Cerebellar cortex (tissue), 1 donor: ENCODE measurements at regions not wholly inside any gene's neighbourhood (a gene's known extent, or its start where the extent isn't known, plus 50 kb on each side); places are given as distances from the start of the nearest gene placed in this dataset.
"Not testable (repeated sequence)": the region's sequence is repeated elsewhere in the genome, so short reads cannot be mapped to it uniquely, and the experiment has no call there.

Source experiments
- DNase-seq: peaks from one replicate; pipeline ENCODE4 v3.0.0-alpha.2; 2015; ENCODE audit warnings: low spot score

DNA sequence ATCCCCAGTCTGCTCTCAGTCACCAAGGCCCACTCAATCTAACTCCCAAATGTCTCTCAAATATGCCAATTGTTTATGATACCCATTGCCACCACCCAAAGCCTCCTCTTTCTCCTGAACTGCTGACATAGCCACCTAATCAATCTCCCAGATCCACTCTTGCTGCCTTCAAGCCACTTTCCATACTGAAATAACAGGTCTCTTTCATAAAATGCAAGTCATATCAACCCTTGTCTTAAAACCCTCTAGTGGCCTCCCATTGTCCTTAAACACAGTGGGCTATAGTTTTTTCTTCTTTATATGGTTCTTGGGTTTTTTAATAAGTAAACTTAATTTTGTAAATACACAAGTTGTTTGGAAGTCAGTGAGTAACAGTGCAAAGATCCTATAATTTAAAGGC is 155.2 kb upstream of the ZC3H12C start:
- DNase-seq: no peak

GRCh38 chr11:109939166-109939810 is 153.9 kb upstream of the ZC3H12C start:
- peak; percentile 81 for DNase-seq

- DNase-seq: no peak
Observed at GRCh38 chr11:109940816-109941215, 152.4 kb upstream of the ZC3H12C start.

GRCh38 chr11:109945626-109946321 is 147.4 kb upstream of the ZC3H12C start:
- DNase-seq: no peak

DNA sequence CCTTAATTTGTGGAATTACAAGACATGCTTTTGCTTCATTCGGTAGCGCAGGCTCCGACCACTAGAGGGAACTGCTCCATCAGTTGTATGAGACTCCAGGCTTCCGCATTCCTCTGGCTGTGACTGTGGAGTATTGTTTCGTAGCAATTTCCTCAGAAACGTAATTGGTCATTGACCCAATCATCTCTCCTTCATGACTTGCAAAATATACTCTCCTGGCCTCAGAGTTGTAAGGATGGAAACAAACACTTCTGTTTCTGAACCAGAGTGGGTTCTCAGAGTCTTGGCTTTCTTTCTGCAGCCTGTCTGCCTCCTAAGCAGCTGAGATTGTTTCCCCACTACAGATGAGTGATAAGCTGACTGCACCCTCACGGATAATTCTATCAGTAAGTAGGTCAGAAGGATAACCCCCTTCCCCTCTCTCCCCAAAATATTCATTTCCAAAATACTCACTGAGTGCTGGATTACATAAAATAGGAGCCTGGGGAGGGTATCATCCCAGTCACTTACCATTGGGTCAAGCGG is 146.8 kb upstream of the ZC3H12C start:
- peak; percentile 75 for DNase-seq

DNA sequence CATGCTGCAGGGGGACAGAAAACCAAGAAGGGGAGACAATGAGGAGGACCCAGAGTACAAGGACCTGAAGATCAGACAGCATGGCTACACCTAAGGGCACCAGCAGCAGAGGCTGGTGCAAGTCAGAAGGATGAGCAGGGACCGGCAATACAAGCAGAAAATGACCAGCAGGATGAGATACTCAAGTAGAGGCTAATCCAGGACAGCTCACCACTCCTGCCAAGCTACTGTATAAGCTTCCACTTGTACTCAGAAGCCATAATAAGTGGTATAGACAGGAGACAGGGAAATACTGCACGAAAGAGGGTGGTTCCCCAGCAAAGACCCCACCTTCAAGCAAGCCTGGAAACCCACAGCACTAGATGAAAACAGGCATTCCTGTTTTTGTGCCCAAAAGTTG is 138.7 kb upstream of the ZC3H12C start:
- DNase-seq: no peak

- DNase-seq: no peak
Observed at GRCh38 chr11:109956124-109956793, 136.9 kb upstream of the ZC3H12C start.

GRCh38 chr11:109957000-109957399 is 136.2 kb upstream of the ZC3H12C start:
- no peak for DNase-seq

DNA sequence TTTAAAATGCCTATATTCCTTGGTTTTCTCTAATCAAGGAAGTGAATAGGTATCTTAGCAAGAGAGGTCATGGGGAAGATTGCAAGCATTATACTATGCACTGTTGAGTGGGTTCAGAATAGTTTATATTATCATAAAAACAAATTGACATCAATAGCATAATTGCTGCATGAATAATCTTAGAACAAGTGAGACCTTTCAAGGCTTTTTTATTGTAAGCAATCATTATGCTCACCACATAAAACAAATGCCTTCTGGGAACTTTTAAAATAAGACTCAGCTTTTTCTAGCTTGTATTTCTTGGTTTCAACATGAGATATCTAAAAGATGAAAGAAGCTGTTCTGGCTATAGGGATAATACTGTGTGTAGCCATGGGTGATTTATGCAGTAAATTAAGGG is 135.6 kb upstream of the ZC3H12C start:
- DNase-seq: no peak

DNA sequence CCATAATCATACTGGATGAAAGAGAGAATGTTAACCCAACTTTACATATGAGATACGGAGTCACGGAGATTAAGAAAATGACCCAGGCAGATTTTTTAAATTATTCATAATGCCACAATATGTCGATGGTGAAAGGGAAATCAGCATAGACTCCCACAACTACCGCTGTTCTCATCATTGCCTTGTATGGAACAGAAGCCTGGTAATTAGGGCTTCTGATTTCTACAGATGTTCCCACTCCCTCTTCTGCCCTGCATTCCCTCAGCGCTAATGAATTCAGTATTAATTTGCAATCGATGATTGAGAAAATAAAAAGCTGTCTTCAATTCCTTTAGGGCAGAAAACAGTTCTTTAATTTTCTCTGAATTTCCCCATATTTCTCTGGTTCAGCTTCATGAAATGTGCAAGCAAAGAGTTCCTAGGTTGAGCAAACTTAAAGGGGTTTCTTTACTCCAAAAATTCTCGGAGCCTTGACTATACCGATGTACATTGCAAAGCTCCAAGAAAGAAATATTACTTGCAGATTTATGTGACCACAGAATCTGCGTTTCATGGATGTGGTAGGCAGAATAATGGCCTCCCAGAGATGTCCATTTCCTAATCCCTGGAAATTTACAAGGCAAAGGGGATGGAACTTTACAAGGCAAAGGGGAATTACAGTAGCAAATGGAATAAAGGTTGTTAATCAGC is 134.9 kb upstream of the ZC3H12C start:
- no peak for DNase-seq

- DNase-seq: no peak
Observed at GRCh38 chr11:109958821-109959166, 134.4 kb upstream of the ZC3H12C start.

DNA sequence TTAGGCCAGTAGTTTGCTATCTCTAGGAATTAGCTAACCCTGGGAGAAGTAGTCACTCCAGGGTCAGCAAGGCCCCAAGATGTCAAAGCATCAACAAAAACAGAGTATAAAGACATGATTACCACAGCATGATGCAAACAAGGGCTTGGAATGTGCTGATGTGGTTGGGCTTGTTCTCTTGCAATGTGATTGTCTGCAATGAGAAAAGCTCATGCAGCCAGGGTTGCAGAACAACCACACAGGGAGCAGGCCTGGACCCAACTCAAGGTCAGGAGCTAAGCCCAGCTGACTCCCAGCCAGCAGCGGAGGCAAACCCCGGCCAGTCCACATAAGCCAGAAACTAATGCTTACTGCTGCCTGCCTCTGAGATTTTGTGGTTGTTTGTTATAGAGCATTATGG is 132.4 kb upstream of the ZC3H12C start:
- no peak for DNase-seq

DNA sequence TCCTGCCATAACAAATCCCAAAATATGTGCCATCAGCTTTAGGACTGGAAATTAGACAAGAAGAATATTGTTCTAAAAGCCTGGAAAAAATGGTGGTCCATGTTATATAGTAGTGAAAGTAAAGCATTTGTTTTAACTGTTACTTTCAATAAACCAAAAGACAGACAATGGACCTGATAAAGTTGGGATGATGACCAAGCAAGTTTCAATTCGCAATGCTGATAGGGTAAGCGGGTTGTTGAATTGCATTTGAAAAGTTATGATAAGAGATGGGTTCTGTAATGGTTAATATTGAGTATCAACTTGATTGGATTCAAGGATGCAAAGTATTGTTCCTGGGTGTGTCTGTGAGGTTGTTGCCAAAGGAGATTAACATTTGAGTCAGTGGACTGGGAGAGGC is 131.9 kb upstream of the ZC3H12C start:
- DNase-seq: no peak

DNA sequence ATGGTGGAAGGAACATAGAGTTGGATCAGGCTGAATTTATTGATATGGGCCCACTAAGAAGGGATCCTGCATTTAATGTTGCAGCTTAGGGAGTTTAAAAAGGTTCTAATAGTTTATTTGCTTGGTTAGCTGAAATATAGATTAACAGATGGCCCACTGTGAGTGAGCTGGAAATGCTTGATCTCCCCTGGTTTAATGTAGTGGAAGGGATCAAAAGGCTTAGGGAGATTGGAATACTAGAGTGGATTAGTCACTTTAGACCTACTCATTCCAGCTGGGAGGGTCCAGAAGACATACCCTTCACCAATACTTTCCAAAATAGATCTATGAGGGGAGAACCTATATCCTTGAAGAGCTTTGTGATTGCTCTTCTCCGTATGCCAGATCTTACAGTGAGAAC is 130.1 kb upstream of the ZC3H12C start:
- DNase-seq: no peak

DNA sequence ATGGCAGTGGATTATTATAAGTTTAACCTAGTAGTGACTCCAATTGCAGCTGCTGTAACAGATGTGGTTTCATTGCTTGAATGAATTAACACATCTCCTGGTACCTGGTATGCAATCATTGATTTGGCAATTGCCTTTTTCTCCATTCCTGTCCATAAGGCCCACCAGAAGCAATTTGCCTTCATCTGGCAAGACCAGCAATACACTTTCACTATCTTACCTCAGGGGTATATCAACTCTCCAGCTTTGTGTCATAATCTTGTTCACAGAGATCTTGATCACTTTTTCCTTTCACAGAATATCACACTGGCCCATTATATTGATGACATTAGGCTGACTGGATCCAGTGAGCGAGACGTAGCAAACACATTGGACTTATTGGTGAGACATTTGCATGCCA is 128.7 kb upstream of the ZC3H12C start:
- no peak for DNase-seq

DNA sequence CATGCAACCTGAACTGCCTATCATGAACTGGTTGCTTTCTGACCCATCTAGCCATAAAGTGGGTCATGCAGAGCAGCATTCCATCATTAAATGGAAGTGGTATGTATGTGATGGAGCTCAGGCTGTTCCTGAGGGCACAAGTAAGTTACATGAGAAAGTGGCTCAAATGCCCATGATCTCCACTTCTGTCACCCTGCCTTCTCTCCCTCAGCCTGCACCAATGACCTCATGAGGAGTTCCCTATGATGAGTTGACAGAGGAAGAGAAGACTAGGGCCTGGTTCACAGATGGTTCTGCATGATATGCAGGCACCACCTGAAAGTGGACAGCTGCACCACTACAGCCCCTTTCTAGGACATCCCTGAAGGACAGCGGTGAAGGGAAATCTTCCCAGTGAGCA is 127.7 kb upstream of the ZC3H12C start:
- DNase-seq: not testable (repeated sequence)

GRCh38 chr11:109965926-109966325 is 127.3 kb upstream of the ZC3H12C start:
- DNase-seq: not testable (repeated sequence)

GRCh38 chr11:109967136-109967535 is 126.1 kb upstream of the ZC3H12C start:
- DNase-seq: not testable (repeated sequence)

GRCh38 chr11:109968299-109968698 is 124.9 kb upstream of the ZC3H12C start:
- no peak for DNase-seq

- no peak for DNase-seq
Observed at GRCh38 chr11:109968781-109969180, 124.4 kb upstream of the ZC3H12C start.

- no peak for DNase-seq
Observed at GRCh38 chr11:109970516-109971183, 122.5 kb upstream of the ZC3H12C start.

- DNase-seq: peak; percentile 1
Observed at GRCh38 chr11:109971184-109971523, 122.0 kb upstream of the ZC3H12C start.
